NCI-H2196 (cell line): ENCODE measurements at regions not wholly inside any gene's neighbourhood (a gene's known extent, or its start where the extent isn't known, plus 50 kb on each side); places are given as distances from the start of the nearest gene placed in this dataset.
"Not testable (repeated sequence)": the region's sequence is repeated elsewhere in the genome, so short reads cannot be mapped to it uniquely, and the experiment has no call there.

Source experiments
- DNase-seq: peaks from one replicate; lab custom pipeline; 2025; ENCODE audit not compliant: unreplicated experiment; lab: John Stamatoyannopoulos, UW

DNA sequence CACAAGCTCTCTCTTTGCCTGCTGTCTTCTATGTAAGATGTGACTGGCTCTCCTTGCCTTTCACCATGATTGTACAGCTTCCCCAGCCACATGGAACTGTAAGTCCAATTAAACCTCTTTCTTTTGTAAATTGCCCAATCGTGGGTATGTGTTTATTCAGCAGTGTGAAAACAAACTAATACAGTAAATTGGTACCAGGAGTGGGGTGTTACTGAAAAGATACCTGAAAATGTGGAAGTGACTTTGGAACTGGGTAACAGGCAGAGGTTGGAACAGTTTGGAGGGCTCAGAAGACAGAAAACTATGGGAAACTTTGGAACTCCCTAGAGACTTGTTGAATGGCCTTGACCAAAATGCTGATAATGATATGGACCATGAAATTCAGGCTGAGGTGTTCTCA lies 214.3 kb upstream of the FSCB start:
- DNase-seq: not testable (repeated sequence)

DNA sequence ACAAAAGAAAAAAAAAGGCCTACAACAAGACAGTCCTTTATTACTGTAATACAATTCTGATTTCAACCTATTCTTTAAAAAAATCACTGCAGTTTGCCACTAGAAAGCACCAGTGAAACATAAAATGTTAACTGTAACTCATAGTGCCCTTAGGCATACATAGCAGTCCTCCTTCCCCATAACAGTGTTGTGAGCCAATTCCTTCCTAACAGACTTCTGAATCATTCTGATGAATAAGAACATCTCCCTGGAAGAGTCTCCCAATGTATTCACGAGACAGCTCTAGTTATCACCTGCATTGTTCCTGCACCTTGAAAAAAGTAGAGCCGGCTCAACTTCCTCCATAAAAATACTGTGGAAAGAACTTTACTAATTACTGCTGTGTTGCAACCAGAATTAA lies 213.6 kb upstream of the FSCB start:
- no peak for DNase-seq

DNA sequence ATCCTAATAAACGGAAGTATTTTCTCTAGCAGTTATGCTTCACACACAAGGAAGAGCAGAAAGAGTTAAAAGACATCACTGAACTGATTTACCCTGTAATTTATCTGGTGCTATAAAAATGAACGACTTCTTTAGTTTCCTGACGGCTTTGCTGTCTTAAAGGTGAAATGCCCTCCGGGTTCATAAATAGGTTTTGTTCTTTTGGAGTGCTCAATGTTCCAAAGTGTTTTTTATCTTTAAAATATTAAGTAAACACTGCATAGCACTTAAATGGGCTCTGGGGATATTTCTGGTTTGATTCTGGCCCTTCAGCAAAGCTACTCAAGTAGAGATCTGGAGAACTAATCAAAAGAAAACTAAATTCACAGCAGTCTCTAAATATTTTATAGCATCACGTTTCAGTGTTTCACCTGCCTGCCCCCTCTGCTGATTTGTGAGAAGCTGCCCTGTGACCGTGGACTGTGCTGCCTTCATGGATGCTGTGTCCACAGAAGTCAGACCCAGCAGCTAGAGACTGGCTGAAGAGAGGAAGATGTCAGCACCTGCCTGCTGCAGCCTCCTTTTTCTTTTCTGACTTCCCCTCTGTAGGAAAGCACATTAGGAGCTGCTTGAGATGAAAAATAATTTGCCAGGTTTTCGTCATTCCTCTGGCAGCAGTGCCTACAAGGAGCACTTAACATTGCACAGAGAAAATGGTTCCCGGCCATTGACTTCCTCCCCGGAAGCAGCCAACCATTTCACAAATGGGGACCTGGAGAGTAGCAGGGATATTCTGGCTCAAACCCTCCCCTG lies 205.1 kb upstream of the FSCB start:
- no peak for DNase-seq

DNA sequence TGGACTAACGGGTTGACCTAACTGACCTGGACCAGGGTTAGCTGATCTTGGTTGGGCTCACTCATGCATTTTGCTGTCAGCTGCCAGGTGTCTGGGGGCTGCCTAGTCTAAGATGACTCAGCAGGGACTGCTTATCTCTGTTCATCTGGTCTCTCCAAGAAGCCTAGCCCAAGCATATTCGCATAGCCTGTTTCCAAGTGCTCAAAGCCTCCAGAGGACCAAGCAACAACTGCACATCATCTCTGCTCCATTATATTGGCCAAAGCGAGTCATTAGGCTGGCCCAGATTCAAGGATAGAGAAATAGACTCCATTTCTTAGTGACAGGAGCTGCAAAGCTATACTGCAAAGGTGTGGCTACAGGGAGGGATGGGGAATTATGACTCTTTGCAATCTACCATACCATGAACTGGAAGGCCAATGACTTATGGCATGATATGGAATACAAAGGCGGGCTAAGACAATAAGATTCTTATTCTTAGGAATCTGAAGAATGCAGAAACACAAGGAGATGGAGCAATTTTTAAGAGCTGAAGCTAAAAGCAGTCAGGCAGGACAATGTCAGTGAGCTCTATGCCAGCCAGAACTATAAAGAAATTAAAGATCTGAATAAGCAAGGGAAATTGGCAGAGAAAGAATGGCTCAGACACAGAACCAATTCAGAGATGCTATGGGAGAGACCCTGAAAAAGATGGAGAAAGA lies 194.6 kb upstream of the FSCB start:
- DNase-seq: no peak

DNA sequence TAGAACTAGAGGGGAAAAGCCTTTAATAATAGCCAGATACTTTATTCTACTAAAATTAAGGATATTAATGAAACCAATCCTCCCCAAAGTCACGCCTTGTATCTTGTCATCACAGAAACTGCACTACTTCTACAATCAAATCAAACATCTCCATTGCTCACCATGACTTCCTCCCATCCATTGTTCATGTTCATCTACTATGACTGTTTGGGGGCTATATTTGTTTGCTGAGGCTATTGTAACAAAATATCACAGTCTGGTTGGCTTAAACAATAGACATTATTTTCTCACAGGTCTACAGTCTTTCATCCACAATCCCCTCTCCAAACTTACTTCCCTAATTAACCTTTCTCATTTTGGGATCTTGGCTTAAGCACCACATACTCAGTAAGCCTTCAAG lies 193.6 kb upstream of the FSCB start:
- DNase-seq: no peak

DNA sequence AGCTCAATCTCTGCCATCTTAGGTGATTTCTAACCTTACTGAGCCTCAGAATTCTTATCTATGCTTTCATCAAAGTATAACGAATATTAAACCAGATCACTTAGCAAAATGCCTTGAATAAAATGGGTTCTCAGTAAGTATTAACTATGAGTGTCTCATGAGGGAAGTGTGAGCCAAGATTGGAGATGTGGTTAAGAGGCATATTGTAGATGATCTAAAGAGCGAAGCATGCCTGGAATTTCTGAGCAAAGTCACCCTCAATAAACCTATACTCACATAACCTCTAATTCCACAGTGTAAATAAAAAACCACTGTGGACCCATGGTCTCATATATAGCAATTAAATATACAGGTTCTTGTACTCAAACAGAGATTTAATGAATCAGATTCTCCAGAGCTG lies 193.1 kb upstream of the FSCB start:
- no peak for DNase-seq

DNA sequence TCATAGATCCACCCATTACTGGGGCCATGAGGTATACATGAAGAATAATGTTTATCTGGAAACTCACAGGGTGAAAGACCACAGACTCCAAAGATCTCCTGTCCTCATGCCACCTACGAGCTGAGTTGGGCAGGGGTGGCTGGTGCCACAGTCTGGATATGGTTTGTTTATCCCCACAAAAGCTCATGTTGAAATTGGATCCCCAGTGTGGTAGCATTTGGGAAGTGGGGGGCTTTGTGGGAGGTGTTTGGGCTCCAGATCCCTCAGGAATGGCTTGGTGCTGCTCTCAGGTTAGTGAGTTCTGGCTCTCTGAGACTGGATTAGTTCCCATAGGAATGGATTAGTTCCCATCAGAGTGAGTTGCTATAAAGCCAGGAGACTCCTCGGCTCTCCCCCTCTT lies 192.3 kb upstream of the FSCB start:
- DNase-seq: no peak

DNA sequence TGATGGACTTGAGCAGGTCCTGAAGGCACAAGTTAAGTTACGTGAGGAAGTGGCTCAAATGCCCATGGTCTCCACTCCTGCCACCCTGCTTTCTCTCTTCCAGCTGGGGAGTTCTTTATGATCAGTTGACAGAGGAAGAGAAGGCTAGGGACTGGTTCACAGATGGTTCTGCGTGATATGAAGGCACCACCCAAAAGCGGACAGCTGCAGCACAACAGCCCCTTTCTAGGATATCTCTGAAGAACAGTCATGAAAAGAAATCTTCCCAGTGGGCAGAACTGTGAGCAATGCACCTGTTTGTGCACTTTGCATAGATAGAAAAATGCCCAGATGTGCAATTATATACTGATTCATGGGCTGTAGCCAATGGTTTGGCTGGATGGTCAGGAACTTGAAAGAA lies 162.4 kb upstream of the FSCB start:
- no peak for DNase-seq

DNA sequence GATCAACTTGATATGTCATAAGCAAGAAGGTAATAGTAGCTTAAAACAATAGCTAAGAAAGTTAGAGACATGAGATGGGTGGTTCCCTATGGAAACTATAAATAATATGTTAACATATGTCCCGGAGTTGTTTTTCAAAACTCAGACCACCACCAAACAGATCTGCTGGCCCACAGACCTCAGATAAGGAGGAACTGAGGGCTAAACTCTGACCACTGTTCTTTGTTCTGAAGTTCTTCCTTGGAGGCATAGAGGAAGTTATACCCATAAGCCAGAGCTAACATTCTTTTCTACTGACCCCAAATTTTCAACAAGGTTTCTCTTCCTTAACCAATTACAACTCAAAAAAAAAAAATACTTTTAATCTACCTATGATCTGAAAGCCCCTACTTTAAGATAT lies 156.1 kb upstream of the FSCB start:
- DNase-seq: no peak

DNA sequence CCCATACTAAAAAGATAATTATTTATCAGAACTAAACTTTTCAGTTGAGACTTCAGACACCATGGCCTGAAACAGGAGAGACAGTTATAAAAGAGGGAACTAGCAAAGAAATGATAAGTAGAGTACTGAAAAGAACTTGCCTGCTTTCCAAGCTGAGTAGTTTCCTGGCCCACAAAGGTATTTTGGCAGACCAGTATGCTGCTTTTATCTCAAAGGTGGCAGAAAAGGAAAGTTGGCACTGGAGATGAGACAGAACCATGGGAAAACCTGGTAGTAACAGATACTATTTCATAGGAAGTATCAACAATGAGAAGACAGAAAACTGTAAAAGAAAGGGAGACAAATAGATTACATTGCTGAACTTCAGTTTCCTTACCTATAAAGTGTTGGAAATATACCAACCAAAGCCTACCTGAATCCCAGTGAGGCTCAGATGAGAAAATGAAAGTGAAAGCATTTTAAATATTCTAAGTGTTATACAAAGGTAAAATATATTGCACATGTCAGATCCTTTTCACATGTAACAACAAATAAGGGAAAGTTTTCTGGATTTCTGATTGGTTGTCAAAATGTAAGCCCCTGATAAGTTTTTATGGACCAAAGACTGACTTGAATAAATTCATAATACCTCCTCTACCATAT lies 155.3 kb upstream of the FSCB start:
- no peak for DNase-seq

DNA sequence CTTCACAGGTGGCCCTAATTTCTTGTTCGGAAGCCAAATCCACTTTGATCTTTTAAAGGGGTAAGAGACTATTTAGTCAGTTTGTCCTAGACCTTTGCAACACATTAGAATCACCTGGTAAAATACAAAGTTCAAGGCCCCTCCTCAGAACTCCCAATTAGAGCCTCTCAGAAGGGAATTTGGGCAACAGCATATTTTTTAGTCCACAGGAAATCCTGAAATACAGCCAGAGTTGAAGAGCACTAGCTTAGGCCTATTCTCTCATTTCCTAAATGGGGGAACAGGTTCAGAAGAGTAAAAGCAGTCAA lies 151.3 kb upstream of the FSCB start:
- no peak for DNase-seq

DNA sequence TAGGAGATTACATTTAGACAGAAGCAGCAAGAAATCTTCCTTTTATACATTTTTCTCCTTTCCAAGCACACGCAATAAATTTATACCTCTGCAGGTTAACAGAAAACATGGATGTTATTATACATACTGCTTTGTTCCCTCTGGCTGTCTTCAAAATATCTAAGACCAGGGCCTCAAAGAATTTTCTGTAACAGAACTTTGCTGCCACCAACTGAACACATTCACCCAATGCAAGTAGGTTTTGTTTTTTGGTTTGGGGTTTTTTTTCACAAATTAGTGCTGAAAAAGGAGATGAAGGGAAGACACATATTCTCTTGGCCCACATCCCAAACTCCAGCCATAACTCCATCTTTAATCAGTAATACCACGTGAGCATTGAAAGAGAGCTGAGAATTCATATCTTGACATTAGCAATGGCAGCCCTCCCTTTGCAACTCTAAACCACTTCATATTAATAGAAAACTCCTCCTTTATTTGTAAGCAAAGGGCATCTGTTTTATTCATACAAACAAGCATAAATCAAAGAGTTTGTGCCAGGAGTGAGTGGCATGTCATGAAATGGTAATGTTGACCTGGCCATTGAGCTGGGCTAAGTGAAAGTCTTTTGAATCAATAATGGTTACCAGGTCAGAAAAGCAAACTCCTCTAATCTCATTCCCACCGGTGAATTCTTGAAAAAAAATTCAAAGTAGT lies 150.8 kb upstream of the FSCB start:
- peak; percentile 73 for DNase-seq

DNA sequence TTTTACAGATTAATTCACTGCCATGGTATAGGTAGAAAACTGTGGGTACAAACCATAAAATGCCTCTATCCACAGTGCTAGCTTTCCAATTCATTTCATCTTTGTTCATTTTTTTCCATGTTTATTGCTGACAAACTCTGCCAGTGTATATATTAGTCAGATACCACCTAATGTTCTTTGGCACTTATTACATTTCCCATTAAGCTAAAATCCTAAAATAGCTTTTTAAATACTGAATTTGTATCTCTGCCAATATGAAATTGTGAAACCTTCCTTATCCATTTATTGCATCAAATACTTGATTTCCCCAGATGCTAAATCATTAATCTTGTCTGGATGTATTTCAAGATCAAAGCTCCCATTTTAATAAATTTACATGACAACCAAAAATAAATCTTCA lies 150.1 kb upstream of the FSCB start:
- no peak for DNase-seq

DNA sequence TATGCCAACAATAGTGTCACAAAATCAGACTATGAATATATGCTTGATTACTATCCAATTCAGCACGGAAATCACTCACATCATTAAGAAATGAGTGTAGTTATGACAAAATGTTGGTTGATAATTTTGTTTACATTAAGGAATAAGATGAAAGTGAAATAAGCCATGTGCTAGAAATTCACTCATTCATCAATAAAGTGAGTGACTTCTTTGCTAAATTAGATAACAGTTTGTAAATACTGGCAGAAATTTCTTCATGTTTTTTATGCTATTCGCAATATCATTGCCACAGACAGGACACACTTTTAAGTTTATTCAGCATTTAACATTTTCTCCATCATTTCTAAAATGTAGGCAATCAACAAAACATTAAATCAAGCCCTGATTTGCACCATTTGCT lies 147.5 kb upstream of the FSCB start:
- DNase-seq: no peak

DNA sequence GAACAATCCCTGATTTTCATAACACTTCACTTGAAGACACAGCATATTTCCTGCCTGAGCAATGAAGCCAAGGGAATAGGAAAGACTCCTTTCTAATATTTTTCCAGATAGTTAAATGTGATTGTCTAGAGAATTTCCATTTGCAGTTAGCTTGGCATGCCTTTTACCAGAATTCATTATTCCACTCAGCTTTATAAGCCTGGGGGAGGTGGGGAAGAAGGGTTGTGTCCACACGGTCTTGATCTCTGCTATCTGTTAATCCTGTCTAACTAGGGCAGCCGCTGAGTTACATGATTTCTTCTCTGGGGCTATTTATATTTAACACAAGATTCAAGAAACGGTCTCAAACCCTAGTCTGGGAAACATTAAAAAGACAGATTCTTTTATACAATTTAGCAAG lies 146.6 kb upstream of the FSCB start:
- no peak for DNase-seq

DNA sequence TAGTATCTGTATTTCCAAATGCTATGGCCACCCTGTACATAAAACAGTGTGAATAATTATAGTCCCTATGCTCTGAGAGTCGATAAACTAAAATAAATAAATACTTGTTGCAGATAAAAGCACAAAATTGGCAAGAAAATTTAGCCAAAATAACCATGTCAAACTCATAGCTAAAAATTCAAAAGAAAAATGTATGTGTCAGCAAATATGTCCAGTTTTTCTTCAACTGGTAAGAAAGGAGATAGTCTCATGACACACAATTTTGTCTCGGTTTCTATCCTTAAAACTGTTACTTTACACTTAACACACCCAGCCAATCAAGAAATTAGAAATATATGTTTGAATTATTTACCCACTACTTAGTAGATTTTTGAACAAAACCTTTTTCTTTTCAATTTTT lies 145.6 kb upstream of the FSCB start:
- no peak for DNase-seq

DNA sequence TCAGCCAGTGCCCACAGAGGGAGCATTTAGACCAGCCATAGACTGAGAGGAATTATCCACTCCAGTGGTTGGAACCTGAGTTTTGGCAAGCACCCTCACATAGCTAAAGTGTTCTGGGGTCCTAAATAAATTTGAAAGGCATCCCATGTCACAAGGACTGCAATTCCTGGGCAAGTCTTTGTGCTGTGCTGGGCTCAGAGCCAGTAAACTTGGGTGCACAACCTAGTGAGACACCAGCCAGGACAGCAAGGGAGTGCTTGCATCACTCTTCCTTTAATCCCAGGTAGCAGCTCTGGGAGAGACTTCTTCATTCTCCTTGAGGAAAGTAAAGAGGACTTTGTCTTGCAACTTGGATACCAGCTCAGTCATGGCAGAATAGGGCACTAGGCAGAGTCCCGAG lies 142.0 kb upstream of the FSCB start:
- no peak for DNase-seq

DNA sequence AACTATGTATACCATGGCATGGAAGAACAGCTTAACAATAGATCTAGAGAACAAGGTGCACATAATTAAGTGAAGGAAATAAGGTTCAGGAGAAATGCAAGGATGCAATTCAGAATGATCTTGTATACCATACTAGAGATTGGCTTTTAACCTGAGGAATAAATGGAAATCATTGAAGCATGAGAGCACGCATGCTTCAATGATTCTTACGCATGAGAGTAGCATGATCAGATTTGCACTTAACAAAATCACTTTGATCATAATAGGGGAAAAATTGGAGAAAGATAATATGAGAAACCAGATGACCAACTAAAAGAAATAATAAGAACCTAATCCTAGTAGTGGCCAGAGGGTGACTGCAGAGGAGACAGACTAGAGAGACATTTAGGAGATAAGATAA lies 133.3 kb upstream of the FSCB start:
- no peak for DNase-seq

DNA sequence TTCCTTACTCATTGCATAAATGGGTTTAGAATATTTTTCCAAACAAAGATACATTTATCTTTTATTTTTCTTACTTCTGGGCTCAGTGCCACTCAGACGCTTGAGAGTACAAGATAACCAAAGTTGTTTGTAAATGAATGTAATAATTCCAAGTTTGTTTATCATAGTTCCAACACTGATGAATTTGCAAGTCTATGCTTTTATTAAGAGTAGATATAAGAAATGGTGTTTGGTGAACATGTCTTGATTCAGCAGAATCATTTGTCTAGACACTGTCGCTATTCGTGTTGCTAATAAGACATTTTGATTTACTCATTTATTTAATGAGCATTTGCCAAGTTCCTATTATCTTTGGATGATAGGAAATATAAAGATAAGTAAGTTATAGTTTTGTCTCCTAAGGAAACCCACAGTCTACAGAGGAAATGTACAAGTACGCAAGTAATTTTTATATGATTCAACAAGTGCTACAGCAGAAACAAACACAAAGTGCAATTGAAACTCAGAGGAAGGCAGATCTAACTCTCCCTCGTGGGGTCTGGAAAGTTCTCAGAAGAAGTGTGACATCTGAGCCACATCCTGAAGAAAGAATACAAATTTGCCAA lies 132.8 kb upstream of the FSCB start:
- no peak for DNase-seq

DNA sequence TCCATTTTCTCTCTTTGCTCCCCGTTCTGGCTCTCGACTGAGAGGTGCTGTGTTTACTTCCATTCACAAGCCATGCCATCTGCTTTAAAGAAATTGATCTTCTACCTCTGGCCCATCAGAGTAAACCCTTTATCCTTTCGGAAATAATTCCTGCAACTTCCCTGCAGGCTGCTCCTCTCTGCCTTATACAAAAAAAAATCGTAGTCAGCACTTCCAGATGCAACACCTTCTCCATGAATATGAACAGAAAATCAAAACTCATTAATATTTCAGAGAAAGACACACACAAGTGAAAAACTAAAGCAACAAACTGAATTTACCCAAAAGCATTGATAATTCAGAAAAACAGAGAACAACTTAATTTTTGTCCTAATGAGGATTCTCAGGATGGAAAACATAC lies 127.6 kb upstream of the FSCB start:
- DNase-seq: no peak

DNA sequence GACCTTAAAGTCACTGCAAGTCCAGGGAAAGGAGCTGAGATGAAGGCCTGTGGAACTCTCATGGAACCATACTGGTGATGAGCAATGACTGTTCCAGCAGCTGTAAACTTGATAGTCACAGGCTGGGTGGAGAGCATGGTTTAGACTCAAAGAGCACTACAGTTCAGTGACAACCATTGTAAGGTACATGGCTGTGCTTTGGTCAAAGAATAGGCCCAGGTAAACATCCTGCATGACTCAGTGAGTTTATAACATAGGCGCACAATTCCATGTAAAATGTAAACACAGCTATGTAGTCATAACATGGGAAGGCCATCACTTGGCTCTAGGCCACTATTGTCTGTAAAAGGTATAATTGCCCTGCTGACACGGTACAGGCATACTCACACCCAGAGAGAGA lies 119.3 kb upstream of the FSCB start:
- DNase-seq: no peak

DNA sequence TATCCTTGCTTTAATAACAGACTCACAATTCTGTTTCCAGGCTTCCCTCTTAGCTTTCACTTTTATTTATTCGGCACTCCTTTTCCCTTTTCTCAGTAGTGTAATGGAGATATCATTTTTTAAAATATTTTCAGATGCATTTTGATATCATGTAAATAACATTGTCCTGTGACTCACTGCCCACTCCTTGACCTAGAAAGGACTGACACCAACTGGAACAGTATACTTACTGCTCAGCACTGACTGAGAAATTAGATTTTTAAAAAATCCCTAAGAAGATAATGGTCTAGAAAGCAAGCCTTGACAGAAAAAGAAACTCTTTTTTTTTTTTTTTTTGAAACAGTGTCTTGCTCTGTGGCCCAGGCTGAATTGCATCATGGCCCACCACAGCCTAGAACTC lies 118.0 kb upstream of the FSCB start:
- DNase-seq: no peak
